Keratinocyte (primary cell): ENCODE measurements at regions not wholly inside any gene's neighbourhood (a gene's known extent, or its start where the extent isn't known, plus 50 kb on each side); places are given as distances from the start of the nearest gene placed in this dataset.
"Not testable (repeated sequence)": the region's sequence is repeated elsewhere in the genome, so short reads cannot be mapped to it uniquely, and the experiment has no call there.

Experiments
- DNase-seq: peaks from one replicate; pipeline ENCODE4 v3.0.0-alpha.2; 2011; ENCODE audit warnings: low read depth, missing footprints, low spot score
- FAIRE-seq: peaks from 2 replicates; lab custom pipeline; 2011; peaks lifted over from hg19 to GRCh38; lab: Jason Lieb, UNC
- H2AFZ ChIP-seq: 2 replicates; pipeline ENCODE4 v1.6.0; 2012; ENCODE audit warnings: low read length, control low read depth, inconsistent platforms; ENCODE audit not compliant: control insufficient read depth
- H3K27ac ChIP-seq: 2 replicates; pipeline ENCODE4 v1.5.1; 2011; ENCODE audit warnings: low read length; ENCODE audit not compliant: control insufficient read depth, insufficient read depth
- H3K27me3 ChIP-seq: 3 replicates; pipeline ENCODE4 v1.6.0; 2011; ENCODE audit warnings: low read length; ENCODE audit not compliant: control insufficient read depth, insufficient read depth; ENCODE audit errors: extremely low read depth
- H3K36me3 ChIP-seq, 2 experiments: 2 replicates in 1 of 2; 3 replicates in 1 of 2; pipeline ENCODE4 v1.5.1; 2011; ENCODE audit warnings: low read length in 2 of 2, mild to moderate bottlenecking in 1 of 2; ENCODE audit not compliant: control insufficient read depth in 2 of 2, insufficient read depth in 2 of 2; ENCODE audit errors: extremely low read depth in 1 of 2
- H3K4me1 ChIP-seq: 3 replicates; pipeline ENCODE4 v1.5.1; 2011; ENCODE audit warnings: low read length; ENCODE audit not compliant: control insufficient read depth, insufficient read depth; ENCODE audit errors: extremely low read depth
- H3K4me2 ChIP-seq: 3 replicates; pipeline ENCODE4 v1.6.0; 2011; ENCODE audit warnings: low read depth, low read length; ENCODE audit not compliant: control insufficient read depth, insufficient read depth; ENCODE audit errors: extremely low read depth
- H3K4me3 ChIP-seq, 3 experiments: fragments of 200-600 bp in 1 of 3; sonication (generic) in 1 of 3; 2 replicates in 2 of 3; 3 replicates in 1 of 3; pipeline ENCODE4 v1.5.1; 2011 to 2016; ENCODE audit warnings: low read length in 3 of 3, mild to moderate bottlenecking in 3 of 3, control low read depth in 2 of 3, inconsistent platforms in 1 of 3, low read depth in 1 of 3, mixed read lengths in 1 of 3, mixed run types in 1 of 3, moderate library complexity in 1 of 3; ENCODE audit not compliant: control insufficient read depth in 2 of 3, insufficient read depth in 2 of 3; ENCODE audit errors: extremely low read depth in 1 of 3
- H3K79me2 ChIP-seq: 2 replicates; pipeline ENCODE4 v1.6.0; 2012; ENCODE audit warnings: low read length; ENCODE audit not compliant: control insufficient read depth, insufficient read depth
- H3K9ac ChIP-seq: 3 replicates; pipeline ENCODE4 v1.6.0; 2011; ENCODE audit warnings: low read length; ENCODE audit not compliant: control insufficient read depth, insufficient read depth; ENCODE audit errors: extremely low read depth
- H3K9me1 ChIP-seq: 3 replicates; pipeline ENCODE4 v1.6.0; 2011; ENCODE audit warnings: low read length; ENCODE audit not compliant: control insufficient read depth, insufficient read depth; ENCODE audit errors: extremely low read depth
- H3K9me3 ChIP-seq: 2 replicates; pipeline ENCODE4 v1.5.1; 2012; ENCODE audit warnings: low read depth, low read length; ENCODE audit not compliant: control insufficient read depth
- H4K20me1 ChIP-seq: 3 replicates; pipeline ENCODE4 v1.6.0; 2011; ENCODE audit warnings: low read length; ENCODE audit not compliant: control insufficient read depth, insufficient read depth; ENCODE audit errors: extremely low read depth
- CTCF ChIP-seq, 3 experiments: IDR thresholded peaks in 1 of 3; conservative IDR thresholded peaks in 1 of 3; optimal IDR thresholded peaks in 1 of 3; 2 replicates in 2 of 3; 3 replicates in 1 of 3; pipeline versions ENCODE3 to v1.5.1; 2011; ENCODE audit warnings: low read length in 3 of 3, mild to moderate bottlenecking in 3 of 3, moderate library complexity in 2 of 3, control low read depth in 1 of 3, inconsistent platforms in 1 of 3; ENCODE audit not compliant: insufficient read depth in 2 of 3; ENCODE audit errors: extremely low read depth in 1 of 3
- EZH2 ChIP-seq: IDR thresholded peaks from one replicate; pipeline ENCODE4 v1.6.1; 2012; ENCODE audit warnings: inconsistent platforms, mild to moderate bottlenecking, low read length, moderate library complexity
- dilution Hi-C: fragments of 300-500 bp; cut with MboI; formaldehyde crosslinking; loops from one replicate; pipeline ENCODE4 v1.7.0; 2020; ENCODE audit warnings: low sequenced_read_pairs; ENCODE audit not compliant: extremely low pct_ligation_motif_present

DNA sequence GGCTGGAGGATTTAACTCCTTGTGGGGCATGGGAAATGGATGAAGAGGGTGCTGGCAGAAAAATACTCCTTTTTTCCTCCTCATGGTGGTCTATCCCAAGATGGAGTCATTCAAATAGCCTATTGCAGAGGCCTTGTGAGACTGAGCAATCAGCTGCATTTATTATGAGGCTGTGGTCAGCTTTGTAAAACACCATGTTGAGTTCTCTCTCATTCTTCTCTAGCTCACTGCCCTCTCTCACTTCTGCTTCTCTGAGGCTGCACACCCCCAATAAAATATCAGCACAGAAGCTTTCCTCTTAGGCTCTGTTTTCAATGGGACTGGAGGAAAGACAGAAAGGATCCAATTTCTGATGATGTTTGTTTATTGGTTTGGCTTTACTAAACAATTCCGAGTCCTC is 467.1 kb downstream of the ADCYAP1 start:
- TF ChIP-seq EZH2: no peak
- TF ChIP-seq CTCF (optimal IDR thresholded peaks at IDR 0.05 in 1 of 3, IDR thresholded peaks at IDR 0.05 in 1 of 3, conservative IDR thresholded peaks at IDR 0.05 in 1 of 3; ENCODE audit: extremely low read depth in 1 of 3, insufficient read depth in 2 of 3, low read length in 3 of 3): no peak
- Histone ChIP-seq H3K9ac (no peak overlapping the region), H3K27ac (no peak overlapping the region), H3K4me2 (no peak overlapping the region), H3K79me2 (no peaks in the 10 kb centered on the region), H3K4me1 (no peaks in the 10 kb centered on the region), H3K36me3 (no peaks in the 10 kb centered on the region), H3K9me3 (no peaks in the 10 kb centered on the region), H3K9me1 (no peaks in the 10 kb centered on the region), H4K20me1 (no peaks in the 10 kb centered on the region), H3K27me3 (no peaks in the 10 kb centered on the region), H2AFZ (no peak overlapping the region), H3K4me3 (no peak overlapping the region)
- dilution Hi-C loops: no loop called here
- DNase-seq (no peak), FAIRE-seq (no peak)

- FAIRE-seq: no peak
- Histone ChIP-seq H4K20me1 (no peaks in the 10 kb centered on the region), H3K27me3 (no peaks in the 10 kb centered on the region), H3K79me2 (no peaks in the 10 kb centered on the region), H3K9me1 (no peaks in the 10 kb centered on the region), H3K27ac (no peak overlapping the region), H3K4me2 (no peak overlapping the region), H3K9ac (no peak overlapping the region), H3K4me3 (no peak overlapping the region), H2AFZ (no peak overlapping the region), H3K9me3 (peaks cover 13% of the 10 kb centered on the region), H3K4me1 (no peaks in the 10 kb centered on the region), H3K36me3 (no peaks in the 10 kb centered on the region)
- dilution Hi-C loops: no loop called here
- no peak for DNase-seq
- TF ChIP-seq CTCF (optimal IDR thresholded peaks at IDR 0.05 in 1 of 3, IDR thresholded peaks at IDR 0.05 in 1 of 3, conservative IDR thresholded peaks at IDR 0.05 in 1 of 3; ENCODE audit: extremely low read depth in 1 of 3, insufficient read depth in 2 of 3, low read length in 3 of 3): no peak
- TF ChIP-seq EZH2: no peak
Measured at GRCh38 chr18:1383465-1383864, 478.8 kb downstream of the ADCYAP1 start.

- H3K9me3 ChIP-seq, H3K79me2 ChIP-seq, FAIRE-seq, H3K4me1 ChIP-seq, H3K9me1 ChIP-seq, H3K36me3 ChIP-seq, H3K4me3 ChIP-seq, DNase-seq, dilution Hi-C loops, H3K9ac ChIP-seq, H3K27me3 ChIP-seq, H4K20me1 ChIP-seq, H2AFZ ChIP-seq, H3K27ac ChIP-seq, H3K4me2 ChIP-seq: not testable (repeated sequence)
Measured at GRCh38 chr18:1388468-1388867, 483.8 kb downstream of the ADCYAP1 start.
